Tibial nerve (tissue), 4 donors: ENCODE measurements at regions not wholly inside any gene's neighbourhood (a gene's known extent, or its start where the extent isn't known, plus 50 kb on each side); places are given as distances from the start of the nearest gene placed in this dataset.

Source experiments
- CTCF ChIP-seq, 5 experiments: fragments of 200-600 bp in 3 of 5; fragments of 450-650 bp in 2 of 5; sonication (generic) in 3 of 5; IDR thresholded peaks; one replicate each; pipeline ENCODE4 v1.5.1; 2016 to 2019; ENCODE audit warnings: antibody characterized with exemption in 5 of 5, mild to moderate bottlenecking in 3 of 5, moderate library complexity in 2 of 5
- EP300 ChIP-seq, 2 donors: sonication (generic); formaldehyde crosslinking; IDR thresholded peaks; one replicate each; pipeline ENCODE4 v1.6.1; 2017; ENCODE audit warnings: antibody characterized with exemption in 2 of 2, mild to moderate bottlenecking in 1 of 2
- POLR2A ChIP-seq, 2 donors: fragments of 450-650 bp; IDR thresholded peaks; one replicate each; pipeline ENCODE4 v1.6.1; 2017; ENCODE audit warnings: antibody characterized with exemption in 2 of 2, mild to moderate bottlenecking in 2 of 2, moderate library complexity in 2 of 2

- TF ChIP-seq POLR2A (IDR thresholded peaks at IDR 0.05) = no peak
- TF ChIP-seq CTCF (IDR thresholded peaks at IDR 0.05) = no peak
- TF ChIP-seq EP300 (IDR thresholded peaks at IDR 0.05) = no peak
These were observed 148.1 kb upstream of the TENT5A start for GRCh38 chr6:81900616-81901015.
